ENCODE measurements at regions not wholly inside any gene's neighbourhood (a gene's known extent, or its start where the extent isn't known, plus 50 kb on each side); places are given as distances from the start of the nearest gene placed in this dataset.
"Not testable (repeated sequence)": the region's sequence is repeated elsewhere in the genome, so short reads cannot be mapped to it uniquely, and the experiment has no call there.

DNA sequence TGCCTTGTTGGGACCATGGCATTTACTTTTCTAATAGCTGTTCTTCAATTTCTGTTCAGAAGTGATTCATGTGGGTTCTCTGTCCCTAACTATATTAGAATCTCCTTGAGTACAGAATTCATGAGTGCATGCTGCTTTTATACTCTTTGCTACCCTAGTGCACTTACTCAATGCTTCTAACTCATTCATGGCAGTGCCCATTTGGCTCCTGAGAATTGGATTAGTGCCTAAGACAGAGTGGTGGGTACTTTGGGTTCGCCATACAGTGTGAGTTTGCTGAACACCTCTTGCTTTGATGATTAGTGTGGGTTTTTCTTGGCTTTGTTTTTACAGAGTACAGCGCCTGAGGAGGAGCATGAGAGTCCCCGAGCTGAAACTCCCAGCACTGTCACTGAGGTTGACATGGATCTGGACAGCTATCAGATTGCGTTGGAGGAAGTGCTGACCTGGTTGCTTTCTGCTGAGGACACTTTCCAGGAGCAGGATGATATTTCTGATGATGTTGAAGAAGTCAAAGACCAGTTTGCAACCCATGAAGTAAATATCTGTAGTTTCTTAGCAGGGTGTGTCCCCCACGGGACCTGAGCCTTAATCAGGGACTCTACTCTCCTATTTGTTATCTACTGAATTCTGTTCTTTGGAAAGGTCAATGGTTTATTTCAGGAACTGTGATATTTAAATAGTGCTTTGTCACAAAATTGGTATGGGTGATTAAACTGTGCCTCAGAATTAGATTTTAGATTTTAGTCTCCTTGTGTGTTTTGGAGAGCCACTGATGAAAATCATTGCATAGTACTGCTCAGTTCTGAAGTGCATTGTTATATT lies 150.7 kb downstream of the UTRN start:
- no peak for DNase-seq

DNA sequence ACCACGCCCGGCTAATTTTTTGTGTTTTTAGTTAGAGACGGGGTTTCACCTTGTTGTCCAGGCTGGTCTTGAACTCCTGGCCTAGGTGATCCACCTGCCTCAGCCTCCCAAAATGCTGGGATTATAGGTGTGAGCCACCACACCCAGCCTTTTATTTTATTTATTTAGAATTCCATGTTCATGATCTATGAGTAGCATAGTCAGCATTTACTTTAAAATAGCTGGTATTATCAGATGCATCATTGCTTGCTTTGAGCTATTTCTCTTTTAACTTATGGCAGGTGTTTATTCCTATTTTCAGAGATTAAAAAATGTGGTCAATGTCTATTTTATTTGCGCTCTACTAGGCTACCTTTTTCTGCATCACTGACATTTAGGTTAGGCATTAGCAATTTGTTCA lies 152.0 kb downstream of the UTRN start:
- DNase-seq, result no peak

GRCh38 chr6:144438103-144438502 lies 153.0 kb downstream of the UTRN start:
- no peak for DNase-seq

- no peak for DNase-seq
These were observed 153.9 kb downstream of the UTRN start for GRCh38 chr6:144439016-144439415.

- DNase-seq, result not testable (repeated sequence)
These were observed 156.7 kb downstream of the UTRN start for GRCh38 chr6:144441801-144442200.

- DNase-seq, result no peak
These were observed 158.0 kb downstream of the UTRN start for GRCh38 chr6:144443157-144443556.

DNA sequence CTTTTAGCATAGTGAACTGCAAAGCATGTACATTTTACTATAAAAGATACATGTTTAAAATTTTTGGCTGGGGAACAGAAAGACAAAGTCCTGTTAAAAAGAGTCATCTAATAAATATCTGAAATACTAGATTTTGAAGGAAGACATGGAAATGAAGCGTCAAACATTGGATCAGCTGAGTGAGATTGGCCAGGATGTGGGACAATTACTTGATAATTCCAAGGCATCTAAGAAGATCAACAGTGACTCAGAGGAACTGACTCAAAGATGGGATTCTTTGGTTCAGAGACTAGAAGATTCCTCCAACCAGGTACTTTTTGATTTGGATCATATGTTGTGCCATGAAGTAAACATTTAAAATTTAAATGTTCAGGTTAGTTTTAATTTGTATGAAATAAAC lies 162.3 kb downstream of the UTRN start:
- DNase-seq, result peak; percentile 31

DNA sequence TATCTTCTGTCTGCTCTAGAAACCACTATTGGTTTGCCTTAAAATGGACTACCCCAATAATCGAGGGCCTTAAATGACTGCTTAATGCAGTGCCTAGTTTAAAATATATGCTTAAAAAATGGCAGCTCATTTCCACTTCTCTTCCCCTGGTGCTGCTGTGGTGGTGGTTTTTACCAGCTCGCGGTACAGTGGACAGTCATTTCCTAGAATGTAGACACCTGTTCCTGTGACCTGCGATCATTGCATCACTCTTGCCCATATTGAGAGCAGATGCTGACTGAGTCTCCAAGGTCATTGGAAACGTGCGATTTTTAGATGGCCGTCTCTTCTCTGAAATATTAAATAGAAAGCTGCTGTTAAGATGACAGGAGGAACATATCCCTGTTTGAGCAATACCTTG lies 164.1 kb downstream of the UTRN start:
- no peak for DNase-seq

DNA sequence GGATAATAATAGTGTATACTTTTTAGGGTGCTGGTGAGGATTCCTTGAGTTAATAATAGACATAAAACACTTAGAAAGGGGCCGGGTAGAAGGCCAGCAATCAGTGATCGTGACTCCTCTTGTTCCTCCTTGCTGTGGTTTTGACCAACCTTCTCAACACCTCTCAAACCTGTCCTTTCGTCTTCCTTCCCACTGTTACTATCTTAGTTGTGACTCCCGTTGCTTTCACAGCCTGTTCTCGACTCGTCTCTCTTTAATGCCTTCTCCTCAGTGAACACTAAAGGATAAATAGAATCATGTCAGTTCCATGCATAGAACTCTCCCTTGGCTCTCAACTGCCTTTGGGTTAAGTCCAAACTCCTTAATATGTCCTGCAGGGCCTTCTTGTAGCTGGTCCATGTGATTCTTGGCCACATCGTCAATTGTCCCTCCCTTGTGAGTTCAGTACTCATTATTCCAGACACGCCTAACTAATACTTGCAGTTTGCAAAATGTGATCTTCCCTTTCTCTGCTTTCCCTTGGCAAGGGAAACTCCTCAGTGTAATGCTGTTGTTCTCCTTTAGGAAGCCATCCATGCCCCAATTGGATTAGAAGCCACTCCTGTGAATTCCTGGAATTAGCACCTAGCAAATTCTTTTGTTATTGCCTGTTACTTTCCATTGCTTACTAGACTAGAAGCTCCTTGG lies 164.9 kb downstream of the UTRN start:
- DNase-seq, result no peak

- no peak for DNase-seq
These were observed 175.4 kb downstream of the UTRN start for GRCh38 chr6:144460327-144461095.

GRCh38 chr6:144462058-144462457 lies 176.9 kb downstream of the UTRN start:
- no peak for DNase-seq

DNA sequence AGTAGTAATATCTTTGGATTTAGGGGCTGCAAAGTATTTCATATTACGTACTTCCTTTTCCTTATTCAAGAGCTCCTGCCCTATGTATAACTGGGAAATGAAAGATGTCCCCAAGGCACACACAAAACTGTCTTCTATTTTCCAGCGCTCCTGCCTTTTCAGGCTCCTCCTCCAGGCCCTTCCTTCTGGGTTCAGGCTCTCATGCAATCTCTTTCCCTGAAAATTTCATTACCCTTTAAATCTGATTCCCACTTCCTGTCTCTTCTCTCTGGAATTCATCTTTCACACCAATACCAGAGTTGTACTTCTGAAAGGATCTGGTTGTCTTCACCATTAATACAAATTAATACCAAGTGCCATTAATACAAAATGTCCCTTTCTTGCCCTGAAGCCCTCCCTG lies 181.6 kb downstream of the UTRN start:
- DNase-seq, result no peak

- no peak for DNase-seq
These were observed 182.1 kb downstream of the UTRN start for GRCh38 chr6:144467172-144467762.

- DNase-seq, result no peak
These were observed 182.8 kb downstream of the UTRN start for GRCh38 chr6:144467921-144468320.

DNA sequence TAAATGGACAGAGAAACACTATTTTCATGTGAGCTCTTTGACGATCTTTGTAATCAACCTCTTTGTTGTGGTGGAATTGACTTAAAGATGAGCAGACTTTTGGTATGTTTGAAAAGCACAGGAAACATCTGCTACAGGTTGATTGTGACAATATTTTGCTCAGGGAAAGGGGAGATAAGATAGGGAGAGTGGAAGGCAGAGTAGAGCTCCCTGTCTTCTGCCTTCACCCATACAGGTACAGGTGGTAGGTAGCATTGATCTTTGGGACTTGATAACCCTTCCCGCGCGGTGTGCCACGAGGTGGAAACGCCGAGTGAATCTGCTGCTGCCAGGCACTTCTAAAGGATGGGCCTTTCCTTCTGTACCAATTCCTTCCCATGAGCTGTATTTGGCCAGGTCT lies 183.6 kb downstream of the UTRN start:
- no peak for DNase-seq

- no peak for DNase-seq
These were observed 184.0 kb downstream of the UTRN start for GRCh38 chr6:144469144-144469575.

GRCh38 chr6:144470201-144470600 lies 185.1 kb downstream of the UTRN start:
- DNase-seq, result not testable (repeated sequence)

GRCh38 chr6:144471986-144472385 lies 186.9 kb downstream of the UTRN start:
- peak; percentile 44 for DNase-seq

DNA sequence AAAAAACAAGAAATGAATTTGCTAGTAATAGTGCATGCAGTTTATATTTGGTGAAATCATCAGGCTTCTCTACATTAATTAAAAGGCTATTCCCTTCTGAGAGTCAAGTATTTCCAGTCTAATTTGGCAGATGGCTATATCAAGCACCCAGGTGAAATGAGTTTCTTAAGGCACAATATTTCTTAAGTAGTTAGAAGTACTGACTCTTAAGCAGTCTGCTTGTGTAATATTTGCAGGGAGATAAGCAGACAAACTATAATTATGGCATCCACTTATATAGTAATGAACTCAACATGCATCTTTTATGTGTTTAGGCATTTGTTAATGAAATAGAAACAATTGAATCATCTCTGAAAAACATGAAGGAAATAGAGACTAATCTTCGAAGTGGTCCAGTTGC lies 189.2 kb downstream of the UTRN start:
- no peak for DNase-seq

- DNase-seq, result no peak
These were observed 189.8 kb downstream of the UTRN start for GRCh38 chr6:144474904-144475303.

- DNase-seq, result no peak
These were observed 190.3 kb downstream of the UTRN start for GRCh38 chr6:144475411-144475810.

GRCh38 chr6:144476286-144476685 lies 191.2 kb downstream of the UTRN start:
- DNase-seq, result no peak

DNA sequence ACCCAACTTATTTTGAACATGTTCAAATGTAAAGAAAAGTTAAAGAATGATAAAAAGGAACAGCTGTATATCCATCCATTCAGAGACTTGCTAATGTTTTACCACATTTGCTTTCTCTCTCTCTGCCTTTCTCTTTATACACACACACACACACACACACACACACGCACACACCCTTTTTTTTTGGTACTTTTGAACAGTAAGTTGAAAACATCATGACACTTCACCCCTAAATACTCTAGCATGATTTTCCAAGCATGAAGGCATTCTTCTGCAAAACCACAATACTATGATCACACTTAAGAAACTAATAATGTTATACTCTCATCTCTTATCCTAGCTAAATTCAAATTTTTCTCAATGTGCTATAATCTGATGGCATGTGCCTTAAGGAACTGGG lies 192.3 kb downstream of the UTRN start:
- peak; percentile 56 for DNase-seq

Measured in fibroblast of skin of scalp (primary cell).